Activated CD8-positive, alpha-beta memory T cell treated with anti-CD3 and anti-CD28 coated beads for 36 hours (primary cell): ENCODE measurements at regions not wholly inside any gene's neighbourhood (a gene's known extent, or its start where the extent isn't known, plus 50 kb on each side); places are given as distances from the start of the nearest gene placed in this dataset.

ENCODE experiments used
- CTCF ChIA-PET: fragments of 350-600 bp; sonication (Branson Sonifier 250); formaldehyde crosslinking; loops from one replicate; lab custom pipeline; 2021; ENCODE audit warnings: antibody characterized with exemption; lab: Charles Lee
- POLR2A ChIA-PET: fragments of 350-600 bp; sonication (Branson Sonifier 250); formaldehyde crosslinking; loops from one replicate; lab custom pipeline; 2021; ENCODE audit warnings: antibody characterized with exemption; lab: Charles Lee

DNA sequence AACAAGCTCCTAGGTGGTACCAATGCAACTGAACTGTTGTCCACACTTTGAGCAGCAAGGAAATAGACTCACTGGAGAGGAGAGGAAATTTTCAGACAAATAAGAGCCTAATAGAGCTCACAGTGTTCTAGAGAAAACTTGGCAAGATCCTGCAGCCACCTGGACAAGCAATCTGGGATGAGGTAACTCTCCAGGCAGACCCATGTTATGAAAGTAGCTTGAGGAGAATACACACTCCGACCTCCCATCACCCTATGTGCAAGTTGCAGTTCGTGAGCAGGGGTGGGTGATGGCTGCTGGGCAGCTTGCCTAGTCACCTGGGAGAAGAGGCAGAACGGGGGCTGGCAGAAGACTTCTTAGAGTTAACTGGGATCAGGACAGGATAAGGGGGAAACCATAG, 102.2 kb downstream of the KLF4 start:
- POLR2A ChIA-PET, result no interaction called here
- CTCF ChIA-PET, result no interaction called here

DNA sequence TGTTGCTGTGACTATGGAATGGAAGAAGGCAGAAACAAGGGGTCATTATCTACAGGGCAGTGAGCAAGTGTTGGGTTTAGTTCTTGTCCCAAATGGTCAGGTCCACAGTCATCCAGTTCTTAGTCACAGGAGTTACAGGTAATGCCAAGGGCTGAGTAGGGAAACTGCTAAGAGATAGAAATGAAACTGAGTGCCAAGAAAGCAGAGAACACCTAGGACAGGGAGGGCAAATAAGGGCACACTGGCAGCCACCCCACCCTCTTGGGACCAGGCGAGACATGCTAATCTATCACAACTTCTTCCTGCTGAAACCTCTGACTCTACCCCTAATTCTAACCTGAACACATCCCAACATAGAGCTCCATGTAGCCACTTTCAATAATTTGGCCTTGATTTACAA, 103.2 kb downstream of the KLF4 start:
- CTCF ChIA-PET, result no interaction called here
- POLR2A ChIA-PET, result no interaction called here
